ENCODE measurements at regions not wholly inside any gene's neighbourhood (a gene's known extent, or its start where the extent isn't known, plus 50 kb on each side); places are given as distances from the start of the nearest gene placed in this dataset.

- no peak for DNase-seq (ENCODE audit: low read depth in 4 of 4, low spot score in 1 of 4)
Measured at GRCh38 chr6:144646093-144647056, 361.2 kb downstream of the UTRN start.

DNA sequence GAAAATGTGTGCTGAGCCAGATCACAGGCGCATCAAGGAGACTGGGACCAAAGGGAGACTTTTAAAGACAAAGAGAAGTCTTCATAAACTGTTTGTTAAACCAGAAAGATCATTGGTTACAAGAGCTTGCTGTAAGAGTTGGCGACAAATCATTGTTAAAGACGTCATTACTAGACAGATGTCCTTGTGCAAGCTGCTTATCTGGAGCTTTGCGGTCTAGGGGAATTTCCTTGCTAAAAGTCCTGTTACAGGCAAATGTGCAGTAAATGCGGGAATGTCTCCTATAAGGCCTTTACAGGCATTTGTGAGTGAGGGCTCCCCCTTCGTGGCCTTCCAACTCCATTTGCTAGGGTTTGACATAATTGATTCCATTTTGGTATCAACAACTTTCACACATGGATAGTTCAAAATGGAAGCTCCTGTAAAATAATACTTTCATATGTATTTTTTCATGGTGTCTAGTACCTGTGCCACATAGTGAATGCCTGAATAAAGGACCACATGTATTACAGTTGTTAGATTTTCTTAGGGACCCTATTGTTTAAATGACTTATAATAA is 362.4 kb downstream of the UTRN start:
- no peak for DNase-seq (ENCODE audit: low read depth in 4 of 4, low spot score in 1 of 4)

DNA sequence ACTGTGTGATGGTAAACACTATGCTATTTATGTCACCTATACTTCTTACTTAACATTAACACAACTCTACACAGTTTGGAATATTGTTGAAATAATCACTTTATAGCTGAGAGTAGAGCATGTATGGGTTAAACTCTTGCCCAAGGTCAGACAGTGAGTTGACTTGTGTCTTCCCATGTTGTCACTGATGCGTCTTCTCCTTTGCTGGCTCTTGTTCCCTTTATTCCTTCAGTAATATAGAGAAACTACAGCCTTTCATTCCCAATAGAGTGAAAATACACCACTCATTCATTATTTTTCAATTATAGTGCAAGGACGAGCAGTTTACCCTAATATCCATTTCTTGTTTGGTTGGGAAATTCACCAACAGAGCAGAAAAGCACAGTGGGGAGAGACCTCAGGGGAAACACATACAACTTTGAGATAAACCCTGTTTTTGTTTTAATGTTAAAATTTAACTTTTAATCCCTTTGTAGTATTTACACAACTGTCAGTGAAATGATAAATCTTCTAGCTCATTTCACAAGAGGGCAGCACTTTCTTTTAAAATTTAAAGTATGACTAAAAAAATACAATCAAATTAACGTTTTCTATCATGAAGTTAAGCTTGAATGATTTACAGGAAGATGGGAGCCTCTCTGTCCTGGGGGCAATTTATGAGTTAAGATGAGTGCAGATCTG is 363.0 kb downstream of the UTRN start:
- no peak for DNase-seq (ENCODE audit: low read depth in 4 of 4, low spot score in 1 of 4)

DNA sequence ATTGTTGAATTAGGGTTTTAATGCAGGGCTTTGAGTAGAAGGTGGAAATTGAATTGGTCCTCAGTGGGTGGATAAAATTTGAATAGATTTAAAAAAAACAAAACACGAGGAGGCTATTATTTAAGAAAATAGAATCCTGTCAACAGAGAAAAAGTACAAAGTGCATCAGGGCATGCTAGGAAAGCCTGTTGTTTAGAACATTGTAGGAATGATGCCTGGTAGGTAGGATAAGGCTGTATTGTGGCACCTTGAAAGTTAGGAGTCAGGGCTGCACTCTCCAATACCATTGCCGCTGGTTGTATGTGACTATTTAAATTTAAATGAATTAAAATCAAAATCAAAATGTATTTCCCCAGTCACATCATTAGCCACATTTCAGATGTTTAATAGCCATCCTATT is 363.9 kb downstream of the UTRN start:
- no peak for DNase-seq (ENCODE audit: low read depth in 4 of 4, low spot score in 1 of 4)

DNA sequence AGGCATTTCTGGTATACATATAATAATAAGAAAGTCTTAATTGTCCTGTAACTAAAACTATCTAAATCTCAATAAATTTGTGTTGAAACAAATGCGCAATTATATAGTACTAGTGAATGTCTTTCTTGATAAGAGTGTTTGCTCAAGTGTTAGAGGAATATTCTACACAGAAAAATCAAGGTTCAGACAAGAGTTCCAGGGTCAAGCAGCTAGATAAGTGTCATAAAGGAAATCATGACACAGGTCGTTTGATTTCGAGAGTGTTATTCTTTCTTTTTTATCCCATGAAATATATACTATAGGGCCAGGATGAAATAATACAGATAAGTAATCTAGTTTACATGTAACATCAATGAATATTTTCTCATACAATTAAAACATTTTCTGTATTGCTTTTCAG is 366.1 kb downstream of the UTRN start:
- DNase-seq (ENCODE audit: low read depth in 4 of 4, low spot score in 1 of 4) = no peak

- DNase-seq (ENCODE audit: low read depth in 4 of 4, low spot score in 1 of 4) = no peak
Measured at GRCh38 chr6:144652292-144652891, 367.3 kb downstream of the UTRN start.

- no peak for DNase-seq (ENCODE audit: low read depth in 4 of 4, low spot score in 1 of 4)
Measured at GRCh38 chr6:144653885-144654505, 368.9 kb downstream of the UTRN start.

DNA sequence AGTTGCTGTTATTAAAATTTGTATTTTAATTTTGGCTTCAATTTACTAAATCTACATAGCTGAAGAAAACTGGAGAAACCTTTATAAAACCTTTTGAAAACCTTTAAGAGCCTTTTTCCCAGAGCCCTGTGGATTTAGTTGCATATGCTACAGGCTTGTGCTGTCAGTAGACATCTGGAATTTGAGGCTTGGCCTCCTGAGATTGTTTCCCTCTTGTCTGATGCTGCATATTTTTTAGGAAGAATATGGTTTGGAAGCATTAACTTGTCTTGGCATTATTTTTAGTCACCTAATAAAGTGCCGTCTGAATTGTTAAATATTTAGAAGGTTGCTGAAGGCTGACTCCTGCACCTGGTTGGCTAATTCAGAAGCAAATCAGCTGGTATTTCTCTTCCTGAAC is 369.4 kb downstream of the UTRN start:
- DNase-seq (ENCODE audit: low read depth in 4 of 4, low spot score in 1 of 4) = no peak

GRCh38 chr6:144655376-144655775 is 370.2 kb downstream of the UTRN start:
- DNase-seq (ENCODE audit: low read depth in 4 of 4, low spot score in 1 of 4) = no peak

DNA sequence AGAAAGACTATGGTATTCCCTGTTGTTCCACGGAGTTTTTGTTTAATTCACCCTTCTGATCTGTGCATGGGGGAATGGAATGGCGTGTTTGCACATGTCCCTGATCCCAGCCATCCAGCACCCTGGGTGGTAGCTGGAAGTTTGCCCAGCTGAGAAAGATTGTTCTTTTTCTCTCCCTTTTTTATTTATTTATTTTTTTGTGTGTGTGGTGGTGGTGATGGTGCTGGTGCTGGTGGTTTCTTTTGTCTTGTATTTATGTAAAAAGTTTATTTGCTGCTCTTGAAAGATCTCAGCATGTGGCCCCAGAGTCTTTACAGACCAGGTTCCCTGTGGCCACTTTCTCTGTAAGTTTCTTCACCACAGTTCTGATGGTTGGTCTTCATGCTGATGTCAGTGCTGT is 372.6 kb downstream of the UTRN start:
- no peak for DNase-seq (ENCODE audit: low read depth in 4 of 4, low spot score in 1 of 4)

DNA sequence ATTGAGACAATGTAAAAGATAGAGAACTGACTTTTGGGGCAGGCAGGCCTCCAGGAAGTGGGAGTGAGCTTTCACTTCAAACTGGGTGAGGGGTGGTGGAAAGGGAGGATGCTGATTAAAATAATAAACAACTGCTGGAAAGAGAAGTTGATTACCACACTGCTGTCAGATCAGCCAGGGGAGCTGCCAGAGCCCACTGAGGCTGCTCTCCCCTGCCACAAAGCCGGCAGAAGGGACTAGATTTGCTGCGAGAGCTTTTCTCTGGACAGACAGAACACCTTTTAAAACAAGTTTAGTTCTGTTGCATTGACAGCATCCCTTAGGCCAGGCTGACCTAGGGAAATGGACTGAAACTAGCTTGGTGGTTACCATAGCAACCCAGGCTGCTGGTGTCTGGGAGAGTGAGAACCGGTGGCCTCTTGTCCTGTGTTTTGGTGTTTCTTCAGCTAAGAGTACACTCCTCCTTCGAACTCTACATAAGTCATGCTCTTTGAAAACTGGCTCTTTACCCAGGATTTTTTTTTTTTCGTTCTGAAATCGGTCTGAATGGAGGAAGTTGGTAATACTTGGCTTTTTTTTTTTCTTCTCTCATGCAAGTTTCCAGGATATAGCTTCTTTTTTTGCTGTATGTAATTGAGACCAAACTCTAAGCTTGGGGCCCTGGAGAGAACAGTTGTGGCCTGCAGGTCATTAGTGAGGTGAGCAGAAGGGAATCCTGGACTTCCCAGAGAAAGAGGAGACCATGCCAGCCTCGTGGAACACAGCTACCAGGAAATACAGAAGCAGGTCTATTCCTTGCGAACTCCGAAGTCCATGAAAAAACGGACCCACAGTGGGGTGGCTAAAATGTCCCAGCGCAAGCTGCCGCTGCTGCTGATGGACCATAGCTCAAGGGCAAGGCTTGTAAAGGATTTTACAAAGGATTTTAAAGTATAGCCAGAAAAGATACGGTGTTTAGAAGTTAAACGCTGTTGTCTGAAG is 374.4 kb downstream of the UTRN start:
- no peak for DNase-seq (ENCODE audit: low read depth in 4 of 4, low spot score in 1 of 4)

- no peak for DNase-seq (ENCODE audit: low read depth in 4 of 4, low spot score in 1 of 4)
Measured at GRCh38 chr6:144660561-144661115, 375.5 kb downstream of the UTRN start.

- DNase-seq (ENCODE audit: low read depth in 4 of 4, low spot score in 1 of 4) = no peak
Measured at GRCh38 chr6:144661116-144661806, 376.1 kb downstream of the UTRN start.

GRCh38 chr6:144662812-144663365 is 377.8 kb downstream of the UTRN start:
- no peak for DNase-seq (ENCODE audit: low read depth in 4 of 4, low spot score in 1 of 4)

DNA sequence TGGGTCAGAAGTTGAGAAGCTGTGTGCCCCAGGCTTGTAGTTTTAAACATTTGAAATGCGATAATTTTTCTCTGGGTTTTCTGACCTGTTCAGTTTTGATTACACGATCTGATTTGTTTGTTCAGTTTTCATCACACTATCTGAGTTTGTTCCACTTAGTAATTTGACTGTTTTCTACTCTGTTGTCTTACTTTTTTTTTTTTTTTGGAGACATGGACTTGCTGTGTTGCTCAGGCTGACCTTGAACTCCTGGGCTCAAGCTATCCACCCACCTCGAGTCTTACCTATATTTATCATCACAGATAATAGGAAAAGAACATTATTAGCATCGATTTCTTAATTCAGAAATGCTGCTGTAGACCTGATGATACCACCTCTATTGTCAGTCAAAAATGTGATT is 379.1 kb downstream of the UTRN start:
- no peak for DNase-seq (ENCODE audit: low read depth in 4 of 4, low spot score in 1 of 4)

- no peak for DNase-seq (ENCODE audit: low read depth in 4 of 4, low spot score in 1 of 4)
Measured at GRCh38 chr6:144664947-144665346, 379.8 kb downstream of the UTRN start.

- no peak for DNase-seq (ENCODE audit: low read depth in 4 of 4, low spot score in 1 of 4)
Measured at GRCh38 chr6:144665932-144666450, 380.9 kb downstream of the UTRN start.

DNA sequence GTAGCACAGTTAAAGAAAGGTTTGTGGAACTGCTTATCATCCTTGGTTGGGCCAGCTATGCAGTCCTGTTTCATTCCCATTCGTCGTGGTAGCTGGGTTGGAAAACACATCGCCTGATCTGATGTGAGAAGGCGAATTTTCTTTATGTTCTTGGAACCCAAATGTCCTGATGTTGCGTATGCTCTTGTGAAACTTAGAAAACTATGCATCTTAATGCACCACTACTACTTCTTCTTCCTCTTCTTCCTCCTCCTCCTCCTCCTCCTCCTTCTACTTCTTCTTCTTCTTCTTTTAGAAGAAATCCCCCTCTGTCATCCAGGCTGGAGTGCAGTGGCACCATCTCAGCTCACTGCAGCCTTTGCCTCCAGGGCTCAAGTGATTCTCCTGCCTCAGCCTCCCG is 381.6 kb downstream of the UTRN start:
- no peak for DNase-seq (ENCODE audit: low read depth in 4 of 4, low spot score in 1 of 4)

All from stimulated activated CD4-positive, alpha-beta T cell treated with anti-CD3 and anti-CD28 coated beads, Interleukin-1b, Interleukin-23, amount 100 ng/mL, for 24 hours (primary cell).